ENCODE measurements at regions not wholly inside any gene's neighbourhood (a gene's known extent, or its start where the extent isn't known, plus 50 kb on each side); places are given as distances from the start of the nearest gene placed in this dataset.
"Not testable (repeated sequence)": the region's sequence is repeated elsewhere in the genome, so short reads cannot be mapped to it uniquely, and the experiment has no call there.

- ATAC-seq: no peak
- no peak for DNase-seq (ENCODE audit: low spot score)
These were observed 264.6 kb upstream of the THUMPD2 start for GRCh38 chr2:40043641-40044040.

- ATAC-seq (no peak), DNase-seq (ENCODE audit: low spot score) (no peak)
These were observed 264.1 kb upstream of the THUMPD2 start for GRCh38 chr2:40043191-40043590.

GRCh38 chr2:40041422-40042382, 262.6 kb upstream of the THUMPD2 start:
- ATAC-seq: no peak

GRCh38 chr2:40039549-40039948, 260.5 kb upstream of the THUMPD2 start:
- no peak for ATAC-seq
- no peak for DNase-seq (ENCODE audit: low spot score)

More at GRCh38 chr2:40041422-40042382, 262.6 kb upstream of the THUMPD2 start:
- DNase-seq (ENCODE audit: low spot score): no peak

GRCh38 chr2:40038646-40039045, 259.6 kb upstream of the THUMPD2 start:
- no peak for DNase-seq (ENCODE audit: low spot score)
- no peak for ATAC-seq

- no peak for DNase-seq (ENCODE audit: low spot score)
These were observed 258.2 kb upstream of the THUMPD2 start for GRCh38 chr2:40037303-40037702.

GRCh38 chr2:40036241-40036640, 257.2 kb upstream of the THUMPD2 start:
- DNase-seq (ENCODE audit: low spot score): no peak
- ATAC-seq: no peak

More at GRCh38 chr2:40037303-40037702, 258.2 kb upstream of the THUMPD2 start:
- ATAC-seq: no peak

GRCh38 chr2:40034801-40035200, 255.7 kb upstream of the THUMPD2 start:
- ATAC-seq: no peak
- DNase-seq (ENCODE audit: low spot score): no peak

GRCh38 chr2:40034198-40034597, 255.1 kb upstream of the THUMPD2 start:
- no peak for DNase-seq (ENCODE audit: low spot score)
- ATAC-seq: no peak

- ATAC-seq (no peak), DNase-seq (ENCODE audit: low spot score) (no peak)
These were observed 254.7 kb upstream of the THUMPD2 start for GRCh38 chr2:40033781-40034180.

GRCh38 chr2:40032650-40033319, 253.7 kb upstream of the THUMPD2 start:
- DNase-seq (ENCODE audit: low spot score) (no peak), ATAC-seq (no peak)

- ATAC-seq (no peak), DNase-seq (ENCODE audit: low spot score) (no peak)
These were observed 251.5 kb upstream of the THUMPD2 start for GRCh38 chr2:40030456-40030975.

GRCh38 chr2:40028792-40029488, 249.9 kb upstream of the THUMPD2 start:
- DNase-seq (ENCODE audit: low spot score) (no peak), ATAC-seq (no peak)

GRCh38 chr2:40027968-40028367, 248.9 kb upstream of the THUMPD2 start:
- ATAC-seq (no peak), DNase-seq (ENCODE audit: low spot score) (no peak)

GRCh38 chr2:40025276-40025675, 246.2 kb upstream of the THUMPD2 start:
- ATAC-seq; DNase-seq (ENCODE audit: low spot score): not testable (repeated sequence)

- no peak for DNase-seq (ENCODE audit: low spot score)
- no peak for ATAC-seq
These were observed 241.9 kb upstream of the THUMPD2 start for GRCh38 chr2:40020997-40021396.

GRCh38 chr2:40016151-40016885, 237.3 kb upstream of the THUMPD2 start:
- no peak for ATAC-seq
- DNase-seq (ENCODE audit: low spot score): no peak

GRCh38 chr2:40013962-40014361, 234.9 kb upstream of the THUMPD2 start:
- not testable (repeated sequence) for ATAC-seq; DNase-seq (ENCODE audit: low spot score)

- ATAC-seq (no peak), DNase-seq (ENCODE audit: low spot score) (no peak)
These were observed 225.3 kb upstream of the THUMPD2 start for GRCh38 chr2:40004336-40004735.

GRCh38 chr2:40002339-40002738, 223.3 kb upstream of the THUMPD2 start:
- DNase-seq (ENCODE audit: low spot score) (no peak), ATAC-seq (no peak)
